Daoy (cell line): ENCODE measurements at regions not wholly inside any gene's neighbourhood (a gene's known extent, or its start where the extent isn't known, plus 50 kb on each side); places are given as distances from the start of the nearest gene placed in this dataset.
"Not testable (repeated sequence)": the region's sequence is repeated elsewhere in the genome, so short reads cannot be mapped to it uniquely, and the experiment has no call there.

Experiments
- DNase-seq: peaks from one replicate; pipeline ENCODE4 v3.0.0-alpha.2; 2015; ENCODE audit warnings: low read depth

- DNase-seq, result peak; percentile 14
Measured at GRCh38 chr10:23643111-23643780, 204.4 kb downstream of the OTUD1 start.

- DNase-seq, result no peak
Measured at GRCh38 chr10:23648618-23649017, 209.7 kb downstream of the OTUD1 start.

DNA sequence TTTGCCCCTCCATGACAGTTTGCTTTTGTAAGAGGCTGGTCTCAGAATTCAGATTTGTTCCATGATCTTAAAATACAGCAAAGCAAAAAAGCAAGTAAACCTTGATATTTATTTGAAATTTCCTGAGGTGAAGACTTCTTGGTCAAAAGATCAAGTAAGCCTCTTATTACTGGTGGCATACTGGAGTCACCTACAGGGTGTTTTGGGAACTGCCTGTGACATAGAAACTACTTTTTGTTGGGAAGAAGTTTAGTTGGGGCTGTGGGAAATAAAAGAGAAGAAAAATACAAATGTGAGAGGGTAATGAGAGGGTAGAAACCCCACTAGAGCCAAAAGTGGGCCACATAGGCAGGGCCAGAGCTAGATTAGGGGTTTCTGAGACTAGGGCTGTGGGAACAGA, 217.9 kb downstream of the OTUD1 start:
- DNase-seq, result no peak

GRCh38 chr10:23657677-23658076, 218.8 kb downstream of the OTUD1 start:
- DNase-seq, result no peak

DNA sequence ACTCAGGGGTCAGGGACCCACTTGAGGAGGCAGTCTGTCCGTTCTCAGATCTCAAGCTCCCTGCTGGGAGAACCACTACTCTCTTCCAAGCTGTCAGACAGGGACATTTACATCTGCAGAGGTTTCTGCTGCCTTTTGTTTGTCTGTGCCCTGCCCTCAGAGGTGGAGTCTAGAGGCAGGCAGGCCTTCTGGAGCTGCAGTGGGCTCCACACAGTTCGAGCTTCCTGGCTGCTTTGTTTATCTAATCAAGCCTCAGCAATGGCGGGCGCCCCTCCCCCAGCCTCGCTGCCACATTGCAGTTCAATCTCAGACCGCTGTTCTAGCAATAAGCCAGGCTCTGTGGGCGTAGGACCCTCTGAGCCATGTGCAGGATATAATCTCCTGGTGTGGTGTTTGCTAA, 233.0 kb downstream of the OTUD1 start:
- not testable (repeated sequence) for DNase-seq

GRCh38 chr10:23675585-23675984, 236.7 kb downstream of the OTUD1 start:
- no peak for DNase-seq

DNA sequence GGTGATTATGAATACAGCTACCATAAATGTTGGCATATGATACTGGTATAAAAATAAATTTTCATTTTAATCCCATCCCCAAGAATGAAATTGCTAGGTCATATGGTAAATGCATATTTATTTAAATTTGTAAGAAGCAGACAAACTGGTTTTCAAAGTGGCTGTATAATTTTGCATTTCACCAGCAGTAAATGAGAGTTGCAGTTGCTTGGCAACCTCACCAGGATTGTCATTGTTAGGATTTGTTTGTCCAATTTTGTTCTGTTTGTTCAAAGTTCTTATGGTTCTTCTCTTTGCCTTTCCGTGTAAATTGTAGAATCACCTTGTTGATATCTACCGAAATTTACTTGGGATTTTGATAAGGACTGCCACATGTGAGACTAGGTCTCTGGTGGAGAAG, 237.4 kb downstream of the OTUD1 start:
- DNase-seq, result no peak

DNA sequence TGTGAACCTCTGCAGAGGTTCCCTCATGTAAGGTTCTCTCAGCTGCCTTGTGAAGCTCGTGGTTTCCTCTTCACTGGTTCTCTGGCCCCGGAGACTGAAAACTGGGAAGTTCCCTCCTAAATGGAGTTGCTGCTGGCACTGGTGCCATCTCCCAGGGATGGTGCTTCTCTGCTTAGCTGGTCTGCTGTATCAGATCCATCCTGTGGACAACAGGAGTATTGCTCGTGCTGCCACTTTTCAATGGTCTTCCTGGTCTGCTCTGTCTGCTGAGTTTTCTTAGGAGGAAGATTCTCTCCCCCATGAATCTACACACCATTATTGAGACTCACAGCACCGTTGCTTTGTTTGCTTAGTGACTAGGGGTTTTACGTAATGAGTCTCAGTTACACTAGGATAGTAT, 247.8 kb downstream of the OTUD1 start:
- DNase-seq, result no peak

GRCh38 chr10:23692736-23693135, 253.9 kb downstream of the OTUD1 start:
- DNase-seq, result no peak

DNA sequence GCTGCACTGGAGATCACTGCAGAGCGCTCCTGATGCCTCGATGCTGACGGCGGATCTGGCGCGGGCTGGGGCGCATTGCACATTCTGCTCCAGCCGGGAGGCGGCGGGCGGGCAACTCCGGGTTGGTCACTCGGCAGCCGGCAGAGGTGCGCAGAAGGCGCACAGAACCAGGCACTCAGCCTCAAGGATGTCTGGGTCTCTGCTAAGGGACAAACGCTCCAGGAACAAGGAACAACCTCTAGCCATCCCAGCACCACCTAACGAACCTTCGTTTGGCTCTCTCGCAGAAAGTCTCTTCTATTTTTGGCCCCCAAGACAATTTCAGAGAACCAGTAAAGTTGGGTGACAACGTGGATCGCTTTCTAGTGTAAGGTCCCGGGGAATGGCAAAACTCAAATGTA, 254.6 kb downstream of the OTUD1 start:
- DNase-seq, result peak; percentile 25

GRCh38 chr10:23693925-23694324, 255.1 kb downstream of the OTUD1 start:
- no peak for DNase-seq

- peak; percentile 7 for DNase-seq
Measured at GRCh38 chr10:23694446-23694920, 255.6 kb downstream of the OTUD1 start.

DNA sequence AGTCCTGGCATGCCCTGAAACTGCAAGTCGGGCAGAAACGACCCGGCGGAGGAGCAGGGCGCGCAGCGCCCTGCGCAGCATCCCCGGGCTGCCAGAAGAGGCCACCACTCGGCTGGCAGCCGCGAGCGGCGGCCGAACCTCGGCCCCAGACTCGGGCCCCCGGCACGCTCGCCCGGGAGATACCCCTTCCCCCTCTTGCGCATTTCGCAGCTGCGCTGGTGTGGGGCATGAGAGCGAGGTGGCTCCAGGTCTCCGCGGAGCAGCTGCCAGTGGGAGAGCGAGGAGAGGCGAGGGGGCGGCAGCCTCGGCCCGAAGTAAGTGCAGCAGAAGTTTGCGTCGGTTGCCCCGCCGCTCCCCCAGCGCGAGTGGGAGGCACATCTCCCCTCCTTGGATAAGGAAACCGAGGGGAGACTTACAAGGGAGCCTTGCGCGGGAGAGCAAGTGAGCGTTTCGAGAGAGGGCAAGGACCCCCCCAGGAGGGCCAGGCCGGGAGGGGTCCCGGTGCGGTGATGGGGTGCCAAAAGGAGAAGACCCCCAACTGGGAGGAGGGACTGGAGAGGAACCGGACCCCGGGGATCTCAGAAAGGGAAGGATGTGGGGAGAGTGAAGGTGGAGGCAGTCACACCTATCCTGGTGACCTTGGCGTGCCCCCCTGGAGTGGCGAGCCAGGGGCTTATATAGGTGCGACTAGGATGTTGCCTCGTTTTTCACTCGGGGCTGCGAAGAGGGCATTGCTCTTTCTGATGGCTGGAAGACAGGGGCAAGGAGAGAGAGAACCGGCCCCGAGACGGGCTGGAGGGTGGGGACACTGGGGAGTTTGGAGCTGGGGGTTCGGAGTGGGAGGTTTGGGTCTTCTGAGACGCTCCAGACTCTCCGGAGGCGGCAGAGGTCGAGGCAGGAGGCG, 256.3 kb downstream of the OTUD1 start:
- DNase-seq, result no peak

DNA sequence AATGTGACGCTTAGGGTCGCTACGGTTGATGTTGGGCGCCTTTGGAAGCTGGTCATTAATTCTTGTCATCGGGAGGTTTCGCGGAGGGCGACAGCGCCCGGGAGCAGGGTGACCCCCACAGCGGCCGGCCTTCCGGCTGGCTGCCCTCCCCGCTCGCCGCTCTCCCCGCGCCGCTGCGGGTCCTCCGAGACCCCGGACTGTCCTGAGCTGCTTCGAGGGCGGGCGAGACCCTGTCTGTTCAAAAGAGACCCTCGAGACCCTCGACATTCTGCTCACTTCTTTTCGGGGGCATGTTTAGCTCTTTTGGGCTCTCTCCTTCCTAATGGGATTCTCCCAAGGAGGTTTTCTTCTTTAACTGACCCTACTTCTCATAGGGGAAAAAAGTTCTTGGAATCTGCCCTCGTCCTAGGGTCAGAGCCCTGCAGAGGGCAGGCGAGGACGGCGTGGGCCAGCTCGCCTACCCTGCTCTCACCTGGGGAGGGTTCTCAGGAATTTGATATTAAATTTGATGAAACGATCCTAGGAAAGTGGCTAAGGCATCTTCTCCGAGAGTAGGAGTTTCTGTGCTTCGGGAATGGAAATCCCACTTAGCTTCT, 257.0 kb downstream of the OTUD1 start:
- DNase-seq, result no peak

DNA sequence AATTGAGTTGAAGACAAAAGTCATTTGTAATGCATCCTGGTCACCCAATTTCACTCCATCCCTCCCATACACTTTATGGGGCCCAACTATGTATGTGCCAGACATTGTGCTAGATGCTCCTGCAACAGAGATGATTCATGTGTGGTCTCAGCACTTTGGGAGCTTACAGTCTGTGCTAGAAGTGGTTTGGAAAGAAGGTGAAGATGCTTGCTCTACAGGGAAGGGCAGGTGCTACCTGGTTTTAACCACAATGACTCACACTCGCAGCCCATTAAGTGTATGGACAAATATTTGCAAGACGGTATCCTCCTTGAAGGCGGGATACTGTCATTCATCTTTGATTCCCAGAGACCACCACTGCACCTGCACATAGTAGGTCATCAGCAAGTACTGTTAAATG, 257.6 kb downstream of the OTUD1 start:
- DNase-seq, result no peak

GRCh38 chr10:23702977-23703414, 264.1 kb downstream of the OTUD1 start:
- peak; percentile 73 for DNase-seq

GRCh38 chr10:23715363-23715762, 276.5 kb downstream of the OTUD1 start:
- no peak for DNase-seq

GRCh38 chr10:23717913-23718312, 279.0 kb downstream of the OTUD1 start:
- DNase-seq, result no peak

DNA sequence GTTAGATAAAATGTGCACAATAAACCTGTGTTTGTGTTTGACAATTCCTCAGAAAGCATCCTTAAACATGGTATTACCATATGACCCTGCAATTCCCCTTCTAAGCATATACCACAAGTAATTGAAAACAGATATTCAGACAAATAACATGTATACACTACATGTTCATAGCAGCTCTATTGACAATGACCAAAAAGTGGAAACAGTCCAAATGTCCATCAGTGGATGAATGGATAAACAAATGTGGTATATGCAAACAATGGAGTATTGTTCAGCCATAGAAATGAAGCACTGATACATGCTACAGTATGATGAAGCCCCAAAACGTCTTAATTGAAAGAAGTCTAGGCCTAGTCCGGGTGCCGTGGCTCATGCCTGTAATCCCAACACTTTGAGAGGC, 280.1 kb downstream of the OTUD1 start:
- DNase-seq, result no peak

DNA sequence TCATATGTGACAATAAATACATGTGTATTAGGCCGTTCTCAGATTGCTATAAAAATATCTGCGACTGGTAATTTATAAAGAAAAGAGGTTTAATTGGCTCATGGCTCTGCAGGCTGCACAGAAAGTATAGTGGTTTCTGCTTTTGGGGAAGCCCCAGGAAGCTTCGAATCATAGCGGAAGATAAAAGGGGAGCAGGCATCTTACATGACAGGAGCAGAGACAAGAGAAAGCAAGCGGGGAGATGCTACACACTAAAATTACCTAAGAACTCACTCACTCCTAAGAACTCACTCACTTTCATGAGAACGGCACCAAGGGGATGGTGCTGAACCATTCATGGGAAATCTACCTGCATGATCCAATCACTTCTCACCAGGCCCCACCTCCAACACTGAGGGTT, 284.9 kb downstream of the OTUD1 start:
- no peak for DNase-seq

DNA sequence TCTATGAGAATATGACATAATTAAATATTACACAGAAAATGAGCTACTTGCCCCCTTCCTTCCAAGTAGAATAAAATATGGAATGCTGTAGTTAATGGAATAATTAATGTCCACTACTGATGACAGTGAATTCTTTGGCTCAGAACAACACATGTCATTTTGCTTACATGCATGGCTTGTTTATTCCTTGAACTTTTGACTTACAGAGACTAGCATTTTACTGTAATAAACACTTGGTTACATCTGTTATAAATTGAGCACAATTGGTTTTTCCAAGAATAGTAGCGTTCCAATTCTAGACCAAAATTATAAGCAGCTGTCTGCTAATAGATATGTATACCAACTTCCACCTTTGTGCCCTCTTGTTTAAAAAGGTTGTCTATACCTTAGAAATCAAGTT, 286.7 kb downstream of the OTUD1 start:
- no peak for DNase-seq

DNA sequence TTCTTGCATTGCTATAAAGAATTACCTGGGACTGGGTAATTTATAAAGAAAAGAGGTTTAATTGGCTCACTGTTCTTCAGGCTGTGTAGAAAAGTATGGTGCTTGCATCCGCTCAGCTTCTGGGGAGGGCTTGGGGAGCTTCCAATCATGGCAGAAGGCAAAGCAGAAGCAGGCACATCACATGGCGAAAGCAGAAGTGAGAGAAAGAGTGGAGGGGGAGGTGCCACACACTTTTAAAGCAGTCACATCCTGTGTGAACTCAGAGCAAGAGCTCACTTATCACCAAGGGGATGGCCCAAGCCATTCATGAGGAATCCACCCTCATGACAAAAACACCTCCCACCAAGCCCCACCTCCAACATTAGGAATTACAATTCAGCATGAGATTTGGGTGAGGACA, 303.5 kb downstream of the OTUD1 start:
- no peak for DNase-seq

- DNase-seq, result no peak
Measured at GRCh38 chr10:23742807-23743206, 303.9 kb downstream of the OTUD1 start.
